HepG2 (cell line): ENCODE measurements at regions not wholly inside any gene's neighbourhood (a gene's known extent, or its start where the extent isn't known, plus 50 kb on each side); places are given as distances from the start of the nearest gene placed in this dataset.

Experiments
- ATAC-seq: fragments of 200-7000 bp; cut with Tn5 transposase; 3 replicates; pipeline ENCODE4 v1.9.1; 2020; ENCODE audit warnings: mild to moderate bottlenecking, moderate library complexity
- BruUV-seq: library from RNA; stranded (reverse); fragments of 400-500 nt; replicated peaks from 2 replicates; lab custom pipeline; 2021; lab: Mats Ljungman, UMichigan
- CTCF ChIA-PET: fragments of 300-600 bp; formaldehyde crosslinking; extraction: SDS; loops from one replicate; lab custom pipeline; 2021; ENCODE audit warnings: low total read pairs, inconsistent platforms, low intra/inter-chr PET ratio; lab: Yijun Ruan, JAX
- POLR2A ChIA-PET: fragments of 350-600 bp; sonication (Branson Sonifier 250); formaldehyde crosslinking; loops from one replicate; lab custom pipeline; 2020; ENCODE audit warnings: antibody characterized with exemption, inconsistent platforms; lab: Yijun Ruan, JAX
- DNase-seq: peaks from one replicate; pipeline ENCODE4 v3.0.0-alpha.2; 2015; ENCODE audit warnings: low spot score
- FAIRE-seq: peaks from 3 replicates; lab custom pipeline; 2011; peaks lifted over from hg19 to GRCh38; lab: Jason Lieb, UNC
- H2AFZ ChIP-seq: one replicate; pipeline ENCODE4 v1.6.1; 2011; ENCODE audit warnings: low read length, inconsistent platforms
- H3K27ac ChIP-seq: fragments of 300-600 bp; 3 replicates; pipeline ENCODE4 v1.8.0; 2011; ENCODE audit warnings: mixed run types, mild to moderate bottlenecking, mixed read lengths, low read length, inconsistent platforms; ENCODE audit not compliant: insufficient read depth; ENCODE audit errors: extremely low read length
- H3K27me3 ChIP-seq, 2 experiments: fragments of 200-600 bp in 1 of 2; 2 replicates in 1 of 2; 3 replicates in 1 of 2; pipeline versions ENCODE4 v1.6.0 to v1.8.0; 2011; ENCODE audit warnings: low read length in 2 of 2, mild to moderate bottlenecking in 2 of 2, moderate library complexity in 2 of 2, inconsistent platforms in 1 of 2; ENCODE audit not compliant: insufficient read depth in 2 of 2, control insufficient read depth in 1 of 2
- H3K36me3 ChIP-seq, 2 experiments: fragments of 200-600 bp in 1 of 2; replicated peaks in 1 of 2; 2 replicates in 1 of 2; 3 replicates in 1 of 2; pipeline versions ENCODE4 v1.5.1 to v1.8.0; 2011; ENCODE audit warnings: low read length in 2 of 2, inconsistent platforms in 1 of 2; ENCODE audit not compliant: insufficient read depth in 2 of 2, control insufficient read depth in 1 of 2
- H3K4me1 ChIP-seq: 2 replicates; pipeline ENCODE4 v1.5.1; 2012; ENCODE audit warnings: low read length, inconsistent platforms; ENCODE audit not compliant: insufficient read depth
- H3K4me2 ChIP-seq: 2 replicates; pipeline ENCODE4 v1.6.0; 2011; ENCODE audit warnings: low read depth, low read length, inconsistent platforms
- H3K4me3 ChIP-seq, 3 experiments: fragments of 200-600 bp in 1 of 3; sonication (generic), shearing (Covaris generic) in 1 of 3; replicated peaks in 1 of 3; 2 replicates each; pipeline ENCODE4 v1.5.1; 2011 to 2016; ENCODE audit warnings: low read length in 3 of 3, inconsistent platforms in 2 of 3, low read depth in 2 of 3, mild to moderate bottlenecking in 2 of 3, control low read depth in 1 of 3, mixed read lengths in 1 of 3; ENCODE audit not compliant: insufficient read depth in 1 of 3
- H3K79me2 ChIP-seq: one replicate; pipeline ENCODE4 v1.6.1; 2011; ENCODE audit warnings: low read length, inconsistent platforms; ENCODE audit not compliant: insufficient read depth
- H3K9ac ChIP-seq: 2 replicates; pipeline ENCODE4 v1.6.0; 2011; ENCODE audit warnings: mild to moderate bottlenecking, low read depth, low read length, inconsistent platforms; ENCODE audit not compliant: insufficient read depth
- H3K9me3 ChIP-seq: 2 replicates; pipeline ENCODE4 v1.5.1; 2012; ENCODE audit warnings: mild to moderate bottlenecking, low read length
- H4K20me1 ChIP-seq: 2 replicates; pipeline ENCODE4 v1.6.0; 2011; ENCODE audit warnings: inconsistent platforms, mild to moderate bottlenecking, low read length, moderate library complexity; ENCODE audit not compliant: insufficient read depth
- ARNT ChIP-seq: fragments of 450-650 bp; IDR thresholded peaks from 2 replicates; pipeline ENCODE4 v1.6.1; 2017
- ATF7 ChIP-seq, 2 experiments: fragments of 450-650 bp in 1 of 2; sonication (generic) in 1 of 2; formaldehyde crosslinking in 1 of 2; IDR thresholded peaks; 2 replicates each; pipeline versions ENCODE4 v1.4.0 to v1.6.1; 2016 to 2020; ENCODE audit warnings: antibody characterized with exemption in 1 of 2, mild to moderate bottlenecking in 1 of 2, missing genetic modification reagents in 1 of 2
- CREB1 ChIP-seq, 2 experiments: fragments of 450-650 bp in 1 of 2; IDR thresholded peaks; 2 replicates each; pipeline ENCODE4 v1.6.1; 2016 to 2017; ENCODE audit warnings: control low read depth in 1 of 2, mild to moderate bottlenecking in 1 of 2, missing compliant biosample characterization in 1 of 2, missing genetic modification characterization in 1 of 2
- EP300 ChIP-seq, 3 experiments: sonication (generic) in 1 of 3; formaldehyde crosslinking in 1 of 3; IDR thresholded peaks; 2 replicates each; pipeline versions ENCODE4 v1.5.1 to v1.6.1; 2011 to 2020; ENCODE audit warnings: low read depth in 2 of 3, low read length in 2 of 3, borderline replicate concordance in 1 of 3, improper control_type of control experiment in 1 of 3, mild to moderate bottlenecking in 1 of 3, missing genetic modification reagents in 1 of 3, moderate library complexity in 1 of 3
- GFI1 ChIP-seq: sonication (generic); formaldehyde crosslinking; IDR thresholded peaks from 2 replicates; pipeline ENCODE4 v1.5.0; 2020; ENCODE audit warnings: missing genetic modification reagents, mild to moderate bottlenecking, borderline replicate concordance
- MTF1 ChIP-seq: sonication (generic); formaldehyde crosslinking; IDR thresholded peaks from 2 replicates; pipeline ENCODE4 v1.5.0; 2020; ENCODE audit warnings: missing genetic modification reagents
- NFIB ChIP-seq: sonication (generic); formaldehyde crosslinking; IDR thresholded peaks from 2 replicates; pipeline ENCODE4 v1.9.0; 2021; ENCODE audit warnings: missing genetic modification reagents, mild to moderate bottlenecking, borderline replicate concordance
- POLR2A ChIP-seq, 2 experiments: IDR thresholded peaks; 2 replicates each; pipeline ENCODE4 v1.6.1; 2011; ENCODE audit warnings: low read depth in 2 of 2, low read length in 2 of 2, mild to moderate bottlenecking in 1 of 2, moderate library complexity in 1 of 2; ENCODE audit not compliant: insufficient read depth in 1 of 2
- SALL1 ChIP-seq: sonication (generic); formaldehyde crosslinking; IDR thresholded peaks from 2 replicates; pipeline ENCODE4 v1.8.0; 2022; ENCODE audit warnings: mild to moderate bottlenecking, missing genetic modification reagents
- TAF1 ChIP-seq: sonication (generic); formaldehyde crosslinking; IDR thresholded peaks from 2 replicates; pipeline ENCODE4 v1.4.0; 2020; ENCODE audit warnings: missing genetic modification reagents
- ZBTB46 ChIP-seq: sonication (generic); formaldehyde crosslinking; IDR thresholded peaks from 2 replicates; pipeline ENCODE4 v1.4.0; 2020; ENCODE audit warnings: mild to moderate bottlenecking, missing genetic modification reagents, borderline replicate concordance
- ZFP62 ChIP-seq: sonication (generic); formaldehyde crosslinking; IDR thresholded peaks from 2 replicates; pipeline ENCODE4 v1.4.0; 2020; ENCODE audit warnings: missing genetic modification reagents
- ZNF136 ChIP-seq: sonication (generic); formaldehyde crosslinking; IDR thresholded peaks from 2 replicates; pipeline ENCODE4 v1.8.1; 2022; ENCODE audit warnings: low read depth, mild to moderate bottlenecking, moderate library complexity, missing genetic modification reagents
- ZNF280B ChIP-seq: sonication (generic); formaldehyde crosslinking; IDR thresholded peaks from 2 replicates; pipeline ENCODE4 v1.5.0; 2020; ENCODE audit warnings: missing genetic modification reagents, mild to moderate bottlenecking, borderline replicate concordance
- ZNF317 ChIP-seq: sonication (generic); formaldehyde crosslinking; IDR thresholded peaks from 2 replicates; pipeline ENCODE4 v1.5.0; 2020; ENCODE audit warnings: mild to moderate bottlenecking, missing genetic modification reagents
- ZNF720 ChIP-seq: sonication (generic); formaldehyde crosslinking; IDR thresholded peaks from 2 replicates; pipeline ENCODE4 v1.4.0; 2020; ENCODE audit warnings: missing genetic modification reagents
- ZNF850 ChIP-seq: sonication (generic); formaldehyde crosslinking; conservative IDR thresholded peaks from 2 replicates; pipeline ENCODE4 v1.9.0; 2021; ENCODE audit warnings: mild to moderate bottlenecking, missing genetic modification reagents
- WGBS: methylation state at CpG from one replicate; pipeline ENCODE4 v1.1.6; 2017; ENCODE audit warnings: low lambda C conversion rate; 5-methylcytosine and 5-hydroxymethylcytosine counted together
- in situ Hi-C: cut with HindIII; loops from 2 replicates; pipeline ENCODE4 v1.10.0; 2017; ENCODE audit warnings: low pct_unique_long_range_greater_than_20kb; ENCODE audit not compliant: extremely low pct_ligation_motif_present
- intact Hi-C: fragments of 100-400 bp; cut with micrococcal nuclease; formaldehyde crosslinking; loops from one replicate; pipeline ENCODE4 v1.10.0; 2022; ENCODE audit not compliant: unreplicated experiment

GRCh38 chr6:91786474-91787184 is 1199.8 kb upstream of the MAP3K7 start (continued):
- no peak for TF ChIP-seq ZNF850
- no peak for TF ChIP-seq ZFP62 (CRISPR knock-in tag)
- TF ChIP-seq EP300 (IDR thresholded peaks at IDR 0.05; ENCODE audit: low read depth in 2 of 2, low read length in 2 of 2): no peak
- no peak for TF ChIP-seq EP300 (CRISPR knock-in tag; IDR thresholded peaks at IDR 0.05; ENCODE audit: borderline replicate concordance)

DNA sequence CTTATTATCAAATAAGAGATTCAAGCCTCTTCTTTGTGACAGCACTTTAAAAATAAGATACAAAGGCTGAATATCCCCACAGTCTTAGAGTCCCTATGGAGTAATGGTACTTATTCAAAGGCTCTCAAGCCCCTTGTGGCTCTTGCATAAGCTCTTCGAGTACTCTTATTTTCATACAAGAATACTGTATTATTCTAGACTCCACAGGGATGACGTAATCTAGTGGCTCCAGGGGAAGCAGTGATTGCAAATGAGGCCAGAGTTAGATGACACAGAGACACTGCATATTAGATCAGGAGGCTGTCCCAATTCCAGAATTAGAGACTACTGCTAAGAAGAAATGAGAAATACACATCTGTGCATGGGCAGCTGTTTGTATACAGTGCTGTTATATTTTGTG is 1195.9 kb upstream of the MAP3K7 start:
- in situ Hi-C loops: no loop called here

More for the DNA sequence above, 1195.9 kb upstream of the MAP3K7 start:
- TF ChIP-seq ZNF317 (CRISPR knock-in tag): no peak
- no peak for TF ChIP-seq POLR2A (IDR thresholded peaks at IDR 0.05; ENCODE audit: insufficient read depth in 1 of 2, low read depth in 2 of 2, low read length in 2 of 2)
- no peak for TF ChIP-seq ZNF136 (CRISPR knock-in tag)
- TF ChIP-seq GFI1 (CRISPR knock-in tag): no peak
- no peak for TF ChIP-seq ZNF280B
- TF ChIP-seq ZBTB46 (CRISPR knock-in tag): no peak
- no peak for TF ChIP-seq TAF1 (CRISPR knock-in tag)
- TF ChIP-seq MTF1 (CRISPR knock-in tag): no peak
- no peak for TF ChIP-seq ARNT
- TF ChIP-seq SALL1 (CRISPR knock-in tag): no peak
- no peak for TF ChIP-seq NFIB (CRISPR knock-in tag)
- TF ChIP-seq CREB1 (IDR thresholded peaks at IDR 0.05): 0 out of 2 replicates have a peak, but pooled peaks have one; percentile 6
- TF ChIP-seq CREB1 (CRISPR knock-in tag; IDR thresholded peaks at IDR 0.05): no peak
- no peak for TF ChIP-seq ZNF720 (CRISPR knock-in tag)
- peak; percentile 90 for TF ChIP-seq ATF7 (IDR thresholded peaks at IDR 0.05)
- TF ChIP-seq ATF7 (CRISPR knock-in tag; IDR thresholded peaks at IDR 0.05): no peak
- TF ChIP-seq, all 625 proteins: peak for 2
- H3K27me3 ChIP-seq: no peaks in the 10 kb centered on the region
- 3% methylated on average over 2 of the region's 2 CpGs for WGBS
- no peak for DNase-seq
- H3K36me3 ChIP-seq: no peaks in the 10 kb centered on the region
- ChIA-PET POLR2A (no interaction called here), CTCF (no interaction called here)
- no peaks in the 10 kb centered on the region for H3K4me1 ChIP-seq
- BruUV-seq: no TSS peak
- H3K9ac ChIP-seq: no peak overlapping the region
- ATAC-seq: no peak
- H3K4me3 ChIP-seq: no peak overlapping the region
- no peaks in the 10 kb centered on the region for H3K79me2 ChIP-seq
- intact Hi-C loops: no loop called here
- H3K27ac ChIP-seq: no peak overlapping the region
- H4K20me1 ChIP-seq: no peaks in the 10 kb centered on the region
- H2AFZ ChIP-seq: no peak overlapping the region
- no peak overlapping the region for H3K4me2 ChIP-seq
- no peaks in the 10 kb centered on the region; the same call in 1 of the 2 replicates for H3K9me3 ChIP-seq
- FAIRE-seq: no peak
